GM10248 (cell line): ENCODE measurements at regions not wholly inside any gene's neighbourhood (a gene's known extent, or its start where the extent isn't known, plus 50 kb on each side); places are given as distances from the start of the nearest gene placed in this dataset.
"Not testable (repeated sequence)": the region's sequence is repeated elsewhere in the genome, so short reads cannot be mapped to it uniquely, and the experiment has no call there.

ENCODE experiments used
- CTCF ChIA-PET: fragments of 300-600 bp; sonication (Branson Sonifier 250); formaldehyde crosslinking; extraction: SDS; loops from one replicate; lab custom pipeline; 2021; ENCODE audit warnings: antibody characterized with exemption; lab: Yijun Ruan, JAX
- POLR2A ChIA-PET: fragments of 350-650 bp; sonication (Branson Sonifier 250); formaldehyde crosslinking; extraction: SDS; loops from one replicate; lab custom pipeline; 2020; ENCODE audit warnings: antibody characterized with exemption; lab: Yijun Ruan, JAX
- DNase-seq: peaks from one replicate; pipeline ENCODE4 v3.0.0; 2012; ENCODE audit errors: extremely low spot score
- CTCF ChIP-seq: IDR thresholded peaks from 2 replicates; pipeline ENCODE4 v1.5.1; 2012; ENCODE audit warnings: mild to moderate bottlenecking, low read depth; ENCODE audit errors: extremely low read depth, missing control alignments, control extremely low read depth

- ChIA-PET POLR2A (no interaction called here), CTCF (no interaction called here)
- TF ChIP-seq CTCF: no peak
- DNase-seq: no peak
Observed at GRCh38 chrX:39268207-39268606, 466.9 kb downstream of the MID1IP1 start.

- DNase-seq: no peak
- no peak for TF ChIP-seq CTCF
- CTCF ChIA-PET: interaction anchor here (1.4 kb wide), 1 partner anchor 15 kb away, joined by 3 read pairs; no protein-coding TSS in a partner anchor
- POLR2A ChIA-PET: no interaction called here
Observed at GRCh38 chrX:39275500-39276068, 474.3 kb downstream of the MID1IP1 start.

GRCh38 chrX:39277685-39278390, 476.6 kb downstream of the MID1IP1 start:
- POLR2A ChIA-PET, DNase-seq, CTCF ChIA-PET: not testable (repeated sequence)

- CTCF ChIA-PET: no interaction called here
- DNase-seq: no peak
- TF ChIP-seq CTCF: no peak
- POLR2A ChIA-PET: no interaction called here
Observed at GRCh38 chrX:39283239-39283638, 482.0 kb downstream of the MID1IP1 start.

- ChIA-PET POLR2A (no interaction called here), CTCF (interaction anchor here (1.4 kb wide), 1 partner anchor 19 kb away, joined by 3 read pairs; no protein-coding TSS in a partner anchor)
- no peak for DNase-seq
- TF ChIP-seq CTCF: no peak
Observed at GRCh38 chrX:39288592-39288991, 487.3 kb downstream of the MID1IP1 start.

- DNase-seq: no peak
- ChIA-PET CTCF (no interaction called here), POLR2A (no interaction called here)
- TF ChIP-seq CTCF: no peak
Observed at GRCh38 chrX:39289827-39290226, 488.6 kb downstream of the MID1IP1 start.

- ChIA-PET POLR2A (no interaction called here), CTCF (no interaction called here)
- TF ChIP-seq CTCF: no peak
Observed at GRCh38 chrX:39293203-39293602, 491.9 kb downstream of the MID1IP1 start.

More at GRCh38 chrX:39293203-39293602, 491.9 kb downstream of the MID1IP1 start:
- no peak for DNase-seq
